IMR-90 (cell line): ENCODE measurements at regions not wholly inside any gene's neighbourhood (a gene's known extent, or its start where the extent isn't known, plus 50 kb on each side); places are given as distances from the start of the nearest gene placed in this dataset.

Source experiments
- ATAC-seq: fragments of 200-7000 bp; cut with Tn5 transposase; 2 replicates; pipeline ENCODE4 v1.9.1; 2020; ENCODE audit warnings: low read depth, mild to moderate bottlenecking, moderate library complexity
- BruUV-seq: library from RNA; stranded (reverse); fragments of 400-500 nt; replicated peaks from 2 replicates; lab custom pipeline; 2021; lab: Mats Ljungman, UMichigan
- CTCF ChIA-PET: fragments of 300-600 bp; formaldehyde crosslinking; extraction: SDS; loops from one replicate; lab custom pipeline; 2021; ENCODE audit warnings: antibody characterized with exemption; lab: Yijun Ruan, JAX
- POLR2A ChIA-PET: fragments of 300-600 bp; sonication (Branson Sonifier 250); formaldehyde crosslinking; loops from one replicate; lab custom pipeline; 2022; ENCODE audit warnings: antibody characterized with exemption; ENCODE audit not compliant: unreplicated experiment; lab: Charles Lee
- DNase-seq: peaks from one replicate; pipeline ENCODE4 v3.0.0; 2013
- H2AFZ ChIP-seq: replicated peaks from 2 replicates; pipeline ENCODE3; 2013; ENCODE audit warnings: low read length, mild to moderate bottlenecking; ENCODE audit not compliant: poor library complexity
- H2AK5ac ChIP-seq: 2 replicates; pipeline ENCODE4 v1.6.1; 2013; ENCODE audit warnings: low read depth, low read length, inconsistent platforms
- H2AK9ac ChIP-seq: replicated peaks from 2 replicates; pipeline ENCODE3; 2013; ENCODE audit warnings: mild to moderate bottlenecking, low read depth, low read length, moderate library complexity; ENCODE audit not compliant: poor library complexity
- H2BK120ac ChIP-seq: 2 replicates; pipeline ENCODE4 v1.6.1; 2013; ENCODE audit warnings: low read depth, low read length, inconsistent platforms
- H2BK15ac ChIP-seq: 3 replicates; pipeline ENCODE4 v1.6.1; 2013; ENCODE audit warnings: low read depth, low read length, inconsistent platforms
- H2BK20ac ChIP-seq: 2 replicates; pipeline ENCODE4 v1.6.1; 2013; ENCODE audit warnings: low read depth, mild to moderate bottlenecking, inconsistent platforms, low read length, moderate library complexity
- H2BK5ac ChIP-seq: 2 replicates; pipeline ENCODE4 v1.6.1; 2013; ENCODE audit warnings: mild to moderate bottlenecking, low read depth, low read length, inconsistent platforms; ENCODE audit not compliant: poor library complexity, severe bottlenecking
- H3K14ac ChIP-seq: replicated peaks from 2 replicates; pipeline ENCODE4 v1.6.1; 2013; ENCODE audit warnings: low read depth, low read length, inconsistent platforms
- H3K18ac ChIP-seq: 2 replicates; pipeline ENCODE4 v1.6.1; 2013; ENCODE audit warnings: low read depth, low read length, control low read depth
- H3K23ac ChIP-seq: 2 replicates; pipeline ENCODE4 v1.6.1; 2013; ENCODE audit warnings: low read depth, low read length, inconsistent platforms
- H3K27ac ChIP-seq: 2 replicates; pipeline ENCODE4 v1.5.1; 2013; ENCODE audit warnings: mild to moderate bottlenecking, control low read depth, low read length; ENCODE audit not compliant: insufficient read depth
- H3K27me3 ChIP-seq: 2 replicates; pipeline ENCODE4 v1.6.1; 2013; ENCODE audit warnings: low read length; ENCODE audit not compliant: control insufficient read depth, insufficient read depth
- H3K36me3 ChIP-seq: 2 replicates; pipeline ENCODE4 v1.6.1; 2013; ENCODE audit warnings: low read length, mixed read lengths; ENCODE audit not compliant: control insufficient read depth, insufficient read depth
- H3K4ac ChIP-seq: 2 replicates; pipeline ENCODE4 v1.6.1; 2013; ENCODE audit warnings: low read depth, low read length, inconsistent platforms
- H3K4me1 ChIP-seq: 2 replicates; pipeline ENCODE4 v1.6.1; 2013; ENCODE audit warnings: low read length, mixed read lengths; ENCODE audit not compliant: control insufficient read depth, insufficient read depth
- H3K4me2 ChIP-seq: 2 replicates; pipeline ENCODE4 v1.6.1; 2013; ENCODE audit warnings: low read depth, mild to moderate bottlenecking, control low read depth, low read length, moderate library complexity
- H3K4me3 ChIP-seq: 2 replicates; pipeline ENCODE4 v1.5.1; 2013; ENCODE audit warnings: low read depth, mild to moderate bottlenecking, control low read depth, low read length, moderate library complexity; ENCODE audit not compliant: insufficient read depth
- H3K56ac ChIP-seq: 2 replicates; pipeline ENCODE4 v1.6.1; 2013; ENCODE audit warnings: low read length, inconsistent platforms; ENCODE audit not compliant: insufficient read depth; ENCODE audit errors: extremely low read depth
- H3K79me1 ChIP-seq, 2 experiments: 2 replicates each; pipeline ENCODE4 v1.6.1; 2013; ENCODE audit warnings: low read length in 2 of 2, inconsistent platforms in 1 of 2, low read depth in 1 of 2
- H3K9ac ChIP-seq: 2 replicates; pipeline ENCODE4 v1.6.1; 2013; ENCODE audit warnings: low read depth, low read length, control low read depth
- H3K9me1 ChIP-seq: 2 replicates; pipeline ENCODE4 v1.6.1; 2013; ENCODE audit warnings: low read length, inconsistent platforms; ENCODE audit not compliant: insufficient read depth
- H3K9me3 ChIP-seq: 2 replicates; pipeline ENCODE4 v1.6.1; 2013; ENCODE audit warnings: low read length; ENCODE audit not compliant: control insufficient read depth, insufficient read depth
- H4K20me1 ChIP-seq: 2 replicates; pipeline ENCODE4 v1.6.1; 2013; ENCODE audit warnings: low read length, inconsistent platforms; ENCODE audit not compliant: insufficient read depth
- H4K5ac ChIP-seq: 2 replicates; pipeline ENCODE4 v1.6.1; 2013; ENCODE audit warnings: mild to moderate bottlenecking, low read depth, low read length, control low read depth
- H4K8ac ChIP-seq, 2 experiments: 2 replicates each; pipeline ENCODE4 v1.6.1; 2013; ENCODE audit warnings: low read depth in 2 of 2, low read length in 2 of 2, control low read depth in 1 of 2, inconsistent platforms in 1 of 2
- H4K91ac ChIP-seq: 2 replicates; pipeline ENCODE4 v1.6.1; 2013; ENCODE audit warnings: low read depth, low read length, inconsistent platforms; ENCODE audit not compliant: insufficient read depth
- BHLHE40 ChIP-seq: fragments of 150-350 bp; IDR thresholded peaks from 2 replicates; pipeline ENCODE4 v1.6.1; 2016; ENCODE audit warnings: mild to moderate bottlenecking, low read depth, low read length
- CEBPB ChIP-seq: IDR thresholded peaks from 2 replicates; pipeline ENCODE4 v1.6.1; 2012; ENCODE audit warnings: low read depth, low read length, improper control_type of control experiment
- CHD1 ChIP-seq: IDR thresholded peaks from 2 replicates; pipeline ENCODE4 v1.6.1; 2012; ENCODE audit warnings: low read depth, low read length, improper control_type of control experiment
- FOS ChIP-seq: fragments of 150-350 bp; IDR thresholded peaks from 2 replicates; pipeline ENCODE4 v1.6.1; 2016; ENCODE audit warnings: low read depth, low read length
- MAFK ChIP-seq: IDR thresholded peaks from 2 replicates; pipeline ENCODE4 v1.6.1; 2012; ENCODE audit warnings: low read depth, low read length, improper control_type of control experiment
- MAZ ChIP-seq: IDR thresholded peaks from 2 replicates; pipeline ENCODE4 v1.6.1; 2012; ENCODE audit warnings: low read depth, mild to moderate bottlenecking, low read length, improper control_type of control experiment, moderate library complexity, borderline replicate concordance
- MXI1 ChIP-seq: IDR thresholded peaks from 2 replicates; pipeline ENCODE4 v1.6.1; 2012; ENCODE audit warnings: low read depth, mild to moderate bottlenecking, low read length, moderate library complexity, borderline replicate concordance
- NFE2L2 ChIP-seq: fragments of 150-350 bp; IDR thresholded peaks from 2 replicates; pipeline ENCODE4 v1.6.1; 2016; ENCODE audit warnings: low read depth, mild to moderate bottlenecking, low read length
- POLR2A ChIP-seq: IDR thresholded peaks from 2 replicates; pipeline ENCODE4 v1.6.1; 2012; ENCODE audit warnings: mild to moderate bottlenecking, low read depth, low read length
- RAD21 ChIP-seq: IDR thresholded peaks from 2 replicates; pipeline ENCODE4 v1.6.1; 2012; ENCODE audit warnings: low read length, improper control_type of control experiment
- RCOR1 ChIP-seq: IDR thresholded peaks from 2 replicates; pipeline ENCODE4 v1.6.1; 2012; ENCODE audit warnings: mild to moderate bottlenecking, low read length, improper control_type of control experiment; ENCODE audit not compliant: insufficient replicate concordance
- RFX5 ChIP-seq: IDR thresholded peaks from 2 replicates; pipeline ENCODE4 v1.8.0; 2012; ENCODE audit warnings: low read depth, mild to moderate bottlenecking, low read length, moderate library complexity
- SMC3 ChIP-seq: fragments of 150-350 bp; IDR thresholded peaks from 2 replicates; pipeline ENCODE4 v1.6.1; 2016; ENCODE audit warnings: low read depth, mild to moderate bottlenecking, antibody characterized with exemption, low read length, moderate library complexity
- WGBS, 2 experiments: methylation state at CpG; one replicate each; pipeline versions ENCODE4 v1.1.5 to v1.1.7; 2013; ENCODE audit warnings: missing lambda C conversion rate in 2 of 2; ENCODE audit not compliant: insufficient read length in 1 of 2; ENCODE audit errors: extremely low coverage in 2 of 2; 5-methylcytosine and 5-hydroxymethylcytosine counted together
- dilution Hi-C: fragments of 300-500 bp; cut with HindIII; formaldehyde crosslinking; loops from one replicate; pipeline ENCODE4 v1.14.3; 2018; ENCODE audit warnings: low sequenced_read_pairs; ENCODE audit not compliant: unreplicated experiment
- in situ Hi-C: fragments of 300-500 bp; cut with MboI; formaldehyde crosslinking; loops from 3 replicates; pipeline ENCODE4 v1.14.3; 2019; ENCODE audit warnings: low sequenced_read_pairs, inconsistent platforms, mixed read lengths
- intact Hi-C: fragments of 100-400 bp; cut with micrococcal nuclease; formaldehyde crosslinking; loops from 2 replicates; pipeline ENCODE4 v1.10.0; 2022
- TF ChIP-seq, protein P1 (sequence below): fragments of 150-350 bp; IDR thresholded peaks from 2 replicates; pipeline ENCODE4 v1.6.1; 2017; ENCODE audit warnings: mild to moderate bottlenecking, antibody characterized with exemption, low read length, low read depth
- TF ChIP-seq, protein P2 (sequence below): fragments of 150-350 bp; IDR thresholded peaks from 2 replicates; pipeline ENCODE4 v1.6.1; 2016; ENCODE audit warnings: low read depth, mild to moderate bottlenecking, low read length, moderate library complexity, borderline replicate concordance
- TF ChIP-seq, protein P3 (sequence below): conservative IDR thresholded peaks from 2 replicates; pipeline ENCODE4 v1.5.1; 2012; ENCODE audit warnings: mild to moderate bottlenecking, low read depth, low read length, improper control_type of control experiment

DNA sequence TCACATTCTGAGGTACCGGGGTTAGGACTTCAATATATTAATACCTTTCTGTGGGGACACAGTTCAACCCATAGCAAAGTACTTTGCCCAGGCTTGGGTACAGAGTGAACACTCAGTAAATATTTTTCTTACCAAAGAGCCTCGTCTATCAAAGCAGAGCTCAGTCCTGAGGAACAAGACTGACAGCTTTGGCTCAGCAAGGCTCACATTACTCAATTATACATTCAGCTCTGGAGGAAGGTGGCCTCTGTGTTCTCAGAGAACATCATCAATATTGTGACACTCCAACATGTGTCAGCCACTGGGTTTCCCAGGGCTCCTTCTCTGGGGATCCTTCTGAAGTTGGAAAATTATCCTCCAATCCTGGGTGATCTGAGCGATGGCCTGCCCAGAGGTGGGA, 186.4 kb downstream of the NMUR2 start:
- no peak overlapping the region for H3K14ac ChIP-seq
- no peak overlapping the region for H3K23ac ChIP-seq
- peaks cover 17% of the 10 kb centered on the region for H3K9me3 ChIP-seq
- dilution Hi-C loops, result no loop called here
- no peak overlapping the region for H3K9ac ChIP-seq
- WGBS, 2 experiments, result no CpG with 5 or more reads among the region's 3 CpGs
- ChIA-PET CTCF (no interaction called here), POLR2A (no interaction called here)
- no peak overlapping the region for H2AK5ac ChIP-seq
- no peaks in the 10 kb centered on the region for H3K27me3 ChIP-seq
- H4K20me1 ChIP-seq, result no peaks in the 10 kb centered on the region
- no peak overlapping the region for H3K4ac ChIP-seq
- H4K91ac ChIP-seq, result no peak overlapping the region
- H3K18ac ChIP-seq, result no peak overlapping the region
- DNase-seq, result no peak
- no peaks in the 10 kb centered on the region for H3K9me1 ChIP-seq
- H3K36me3 ChIP-seq, result no peaks in the 10 kb centered on the region
- no peak overlapping the region for H3K56ac ChIP-seq
- no peak for TF ChIP-seq CHD1
- TF ChIP-seq CEBPB, result no peak
- TF ChIP-seq RAD21, result no peak
- TF ChIP-seq MXI1, result no peak
- TF ChIP-seq RFX5, result no peak
- TF ChIP-seq POLR2A, result no peak
- no peak for TF ChIP-seq MAFK
- no peak for TF ChIP-seq BHLHE40
- TF ChIP-seq RCOR1, result no peak
- TF ChIP-seq SMC3, result no peak
- TF ChIP-seq MAZ, result no peak
- no peak for TF ChIP-seq NFE2L2
- TF ChIP-seq, protein P1, sequence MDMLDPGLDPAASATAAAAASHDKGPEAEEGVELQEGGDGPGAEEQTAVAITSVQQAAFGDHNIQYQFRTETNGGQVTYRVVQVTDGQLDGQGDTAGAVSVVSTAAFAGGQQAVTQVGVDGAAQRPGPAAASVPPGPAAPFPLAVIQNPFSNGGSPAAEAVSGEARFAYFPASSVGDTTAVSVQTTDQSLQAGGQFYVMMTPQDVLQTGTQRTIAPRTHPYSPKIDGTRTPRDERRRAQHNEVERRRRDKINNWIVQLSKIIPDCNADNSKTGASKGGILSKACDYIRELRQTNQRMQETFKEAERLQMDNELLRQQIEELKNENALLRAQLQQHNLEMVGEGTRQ, result no peak
- TF ChIP-seq, protein P2, sequence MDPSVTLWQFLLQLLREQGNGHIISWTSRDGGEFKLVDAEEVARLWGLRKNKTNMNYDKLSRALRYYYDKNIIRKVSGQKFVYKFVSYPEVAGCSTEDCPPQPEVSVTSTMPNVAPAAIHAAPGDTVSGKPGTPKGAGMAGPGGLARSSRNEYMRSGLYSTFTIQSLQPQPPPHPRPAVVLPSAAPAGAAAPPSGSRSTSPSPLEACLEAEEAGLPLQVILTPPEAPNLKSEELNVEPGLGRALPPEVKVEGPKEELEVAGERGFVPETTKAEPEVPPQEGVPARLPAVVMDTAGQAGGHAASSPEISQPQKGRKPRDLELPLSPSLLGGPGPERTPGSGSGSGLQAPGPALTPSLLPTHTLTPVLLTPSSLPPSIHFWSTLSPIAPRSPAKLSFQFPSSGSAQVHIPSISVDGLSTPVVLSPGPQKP, result no peak
- no peak for TF ChIP-seq FOS
- TF ChIP-seq, protein P3, sequence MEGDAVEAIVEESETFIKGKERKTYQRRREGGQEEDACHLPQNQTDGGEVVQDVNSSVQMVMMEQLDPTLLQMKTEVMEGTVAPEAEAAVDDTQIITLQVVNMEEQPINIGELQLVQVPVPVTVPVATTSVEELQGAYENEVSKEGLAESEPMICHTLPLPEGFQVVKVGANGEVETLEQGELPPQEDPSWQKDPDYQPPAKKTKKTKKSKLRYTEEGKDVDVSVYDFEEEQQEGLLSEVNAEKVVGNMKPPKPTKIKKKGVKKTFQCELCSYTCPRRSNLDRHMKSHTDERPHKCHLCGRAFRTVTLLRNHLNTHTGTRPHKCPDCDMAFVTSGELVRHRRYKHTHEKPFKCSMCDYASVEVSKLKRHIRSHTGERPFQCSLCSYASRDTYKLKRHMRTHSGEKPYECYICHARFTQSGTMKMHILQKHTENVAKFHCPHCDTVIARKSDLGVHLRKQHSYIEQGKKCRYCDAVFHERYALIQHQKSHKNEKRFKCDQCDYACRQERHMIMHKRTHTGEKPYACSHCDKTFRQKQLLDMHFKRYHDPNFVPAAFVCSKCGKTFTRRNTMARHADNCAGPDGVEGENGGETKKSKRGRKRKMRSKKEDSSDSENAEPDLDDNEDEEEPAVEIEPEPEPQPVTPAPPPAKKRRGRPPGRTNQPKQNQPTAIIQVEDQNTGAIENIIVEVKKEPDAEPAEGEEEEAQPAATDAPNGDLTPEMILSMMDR, result no peak
- no peak for ATAC-seq
- no peak overlapping the region for H3K4me2 ChIP-seq
- H2BK120ac ChIP-seq, result no peak overlapping the region
- no peaks in the 10 kb centered on the region for H3K79me1 ChIP-seq
- H2AFZ ChIP-seq, result no peak overlapping the region
- intact Hi-C loops, result no loop called here
- no peak overlapping the region for H2BK15ac ChIP-seq
- H4K5ac ChIP-seq, result no peak overlapping the region
- no peak overlapping the region for H3K27ac ChIP-seq
- H2BK5ac ChIP-seq, result no peak overlapping the region
- no peak overlapping the region for H2AK9ac ChIP-seq
- no peak overlapping the region for H3K4me3 ChIP-seq
- in situ Hi-C loops, result no loop called here
- no peak overlapping the region for H2BK20ac ChIP-seq
- BruUV-seq, result no TSS peak
- H4K8ac ChIP-seq, result no peak overlapping the region
- H3K4me1 ChIP-seq, result no peaks in the 10 kb centered on the region
